GM21526 (cell line): ENCODE measurements at regions not wholly inside any gene's neighbourhood (a gene's known extent, or its start where the extent isn't known, plus 50 kb on each side); places are given as distances from the start of the nearest gene placed in this dataset.
"Not testable (repeated sequence)": the region's sequence is repeated elsewhere in the genome, so short reads cannot be mapped to it uniquely, and the experiment has no call there.

Experiments
- ATAC-seq: cut with Tn5 transposase; IDR thresholded peaks from one replicate; pipeline ENCODE4 v1.9.1; 2021; ENCODE audit warnings: moderate library complexity; ENCODE audit not compliant: unreplicated experiment, low FRiP score

DNA sequence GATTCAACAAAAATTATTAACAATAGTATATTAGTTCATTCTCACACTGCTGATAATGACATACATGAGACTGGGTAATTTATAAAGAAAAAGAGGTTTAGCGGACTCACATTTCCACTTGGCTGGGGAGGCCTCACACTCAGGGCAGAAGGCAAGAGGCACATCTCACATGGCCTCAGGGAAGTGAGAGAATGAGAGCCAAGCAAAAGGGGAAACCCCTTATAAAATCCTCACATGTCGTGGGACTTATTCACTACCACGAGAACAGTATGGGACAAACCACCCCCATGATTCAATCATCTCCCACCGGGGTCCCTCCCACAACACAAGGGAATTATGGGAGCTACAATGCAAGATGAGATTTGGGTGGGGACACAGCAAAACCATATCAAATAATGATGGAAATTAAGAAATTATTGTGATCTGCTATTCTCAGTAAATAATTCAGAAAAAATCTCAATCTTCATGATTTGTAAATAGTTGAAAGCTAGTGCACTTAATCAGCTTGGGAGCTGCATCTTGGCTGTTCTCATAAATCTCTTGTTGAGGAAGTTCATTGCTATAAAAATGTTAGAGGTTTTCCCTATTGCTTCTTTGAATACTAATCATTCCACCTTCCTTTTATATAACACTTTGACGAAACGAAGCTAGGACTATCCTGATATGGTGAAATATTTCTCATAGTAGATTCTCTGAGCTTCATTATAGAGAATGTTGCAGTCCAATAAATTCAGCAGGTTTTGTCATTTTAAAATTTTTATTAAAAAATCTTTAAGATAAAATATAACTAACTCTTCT lies 179.2 kb downstream of the SPDYE17 start:
- not testable (repeated sequence) for ATAC-seq

- ATAC-seq, result not testable (repeated sequence)
These were observed 179.8 kb downstream of the SPDYE17 start for GRCh38 chr7:76852362-76852761.

- ATAC-seq, result not testable (repeated sequence)
These were observed 180.5 kb downstream of the SPDYE17 start for GRCh38 chr7:76851617-76852016.

- ATAC-seq, result not testable (repeated sequence)
These were observed 182.1 kb downstream of the SPDYE17 start for GRCh38 chr7:76849887-76850563.

DNA sequence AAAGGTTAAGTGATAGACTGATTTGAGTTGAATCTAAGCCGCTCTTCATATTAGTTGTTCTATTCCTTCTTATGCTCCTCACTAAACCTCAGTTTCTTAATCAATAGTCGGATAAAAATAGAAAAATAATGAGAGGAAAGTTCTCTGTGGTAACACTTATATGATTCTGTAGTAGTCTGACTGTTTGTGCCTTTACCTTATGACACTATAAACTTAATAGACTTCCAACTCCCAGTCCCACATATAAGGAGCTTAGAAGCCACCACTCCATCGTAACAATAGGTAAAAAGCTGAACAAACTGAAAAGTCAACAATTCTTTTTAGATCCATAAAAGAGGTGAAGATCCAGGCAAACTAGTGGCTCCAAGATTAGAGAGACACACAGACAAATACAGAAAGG lies 192.3 kb downstream of the SPDYE17 start:
- ATAC-seq, result not testable (repeated sequence)

- ATAC-seq, result not testable (repeated sequence)
These were observed 192.9 kb downstream of the SPDYE17 start for GRCh38 chr7:76839214-76839613.

DNA sequence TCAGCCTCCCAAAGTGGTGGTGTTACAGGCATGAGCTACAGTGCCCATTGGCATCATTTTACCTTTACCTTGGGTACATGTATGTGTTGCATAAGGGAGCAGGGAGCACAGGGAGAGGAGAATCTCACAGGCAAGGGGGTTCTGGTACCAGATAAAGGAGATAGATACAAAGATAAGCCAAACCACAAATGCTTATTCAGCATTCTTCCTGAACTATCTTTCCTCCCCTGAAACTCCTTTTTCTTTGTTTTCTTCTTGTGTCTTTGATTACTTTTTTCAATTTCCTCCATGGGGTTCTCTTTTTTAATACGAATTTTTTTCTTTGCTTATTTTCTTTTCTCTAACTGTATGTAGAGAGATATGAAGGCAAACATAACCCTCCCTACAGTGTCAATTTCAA lies 193.8 kb downstream of the SPDYE17 start:
- ATAC-seq, result not testable (repeated sequence)

DNA sequence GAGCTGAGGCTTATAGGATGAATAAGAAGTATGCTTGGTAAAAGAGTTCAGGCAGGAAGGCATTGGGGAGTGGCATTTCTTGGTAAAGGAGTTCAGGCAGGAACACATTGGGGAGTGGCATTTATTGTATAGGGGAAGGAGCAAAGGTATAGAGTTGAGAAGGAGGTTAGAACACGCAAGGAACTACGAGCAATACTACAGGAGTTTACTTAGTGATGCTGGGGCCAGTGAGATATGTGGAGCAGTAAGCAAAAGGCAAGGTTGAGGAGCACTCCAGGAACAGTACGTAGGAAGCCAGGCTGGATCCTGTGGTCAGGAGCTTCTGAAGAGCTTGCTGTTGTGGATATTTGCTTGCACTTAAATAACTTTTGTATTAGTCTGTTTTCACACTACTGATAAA lies 202.2 kb upstream of the POMZP3 start:
- not testable (repeated sequence) for ATAC-seq

GRCh38 chr7:76826181-76826580 lies 199.1 kb upstream of the POMZP3 start:
- not testable (repeated sequence) for ATAC-seq

- ATAC-seq, result not testable (repeated sequence)
These were observed 182.8 kb upstream of the POMZP3 start for GRCh38 chr7:76809856-76810255.

DNA sequence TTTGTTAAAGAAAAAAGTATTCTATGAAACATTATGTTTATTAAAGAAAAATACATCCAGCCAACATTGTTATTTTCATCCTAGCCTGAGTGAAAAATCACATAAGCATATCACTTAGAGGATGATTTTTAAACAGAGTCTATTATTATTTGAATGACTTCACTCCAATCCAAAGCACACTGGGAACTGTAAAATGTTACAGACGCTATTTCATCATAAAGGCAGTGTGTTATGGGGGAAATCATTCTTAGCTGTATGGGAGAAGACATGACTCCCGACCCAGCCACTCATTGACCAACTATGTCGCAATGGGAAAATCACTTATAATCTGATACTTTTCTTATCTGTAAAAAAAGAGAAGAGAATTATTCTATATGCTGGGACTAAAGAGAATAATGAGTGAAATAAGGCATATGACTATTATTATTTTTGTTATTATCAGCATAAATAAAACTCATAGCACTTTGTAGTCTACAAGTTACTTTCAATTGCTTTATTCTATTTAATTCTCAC lies 180.6 kb upstream of the POMZP3 start:
- ATAC-seq, result not testable (repeated sequence)

GRCh38 chr7:76806460-76806859 lies 179.4 kb upstream of the POMZP3 start:
- not testable (repeated sequence) for ATAC-seq

GRCh38 chr7:76806010-76806409 lies 178.9 kb upstream of the POMZP3 start:
- not testable (repeated sequence) for ATAC-seq

DNA sequence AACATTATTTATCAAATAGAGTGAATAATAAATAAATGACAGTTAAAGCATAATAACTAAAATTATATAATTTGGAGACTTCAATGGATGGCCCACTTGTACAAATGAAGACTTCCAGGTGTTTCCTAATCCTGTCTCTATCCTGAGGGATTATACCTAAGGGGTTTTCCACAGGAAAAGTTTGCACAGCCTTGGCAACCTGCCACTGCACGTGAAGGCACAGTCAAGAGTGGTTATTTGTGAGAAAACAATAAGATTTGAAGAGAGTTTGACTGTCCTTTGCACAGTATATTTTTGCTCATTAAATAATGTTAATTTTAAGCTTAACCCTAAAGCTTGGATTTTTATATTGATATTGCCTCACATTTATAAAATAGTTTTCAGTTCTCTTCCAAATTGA lies 178.2 kb upstream of the POMZP3 start:
- not testable (repeated sequence) for ATAC-seq

DNA sequence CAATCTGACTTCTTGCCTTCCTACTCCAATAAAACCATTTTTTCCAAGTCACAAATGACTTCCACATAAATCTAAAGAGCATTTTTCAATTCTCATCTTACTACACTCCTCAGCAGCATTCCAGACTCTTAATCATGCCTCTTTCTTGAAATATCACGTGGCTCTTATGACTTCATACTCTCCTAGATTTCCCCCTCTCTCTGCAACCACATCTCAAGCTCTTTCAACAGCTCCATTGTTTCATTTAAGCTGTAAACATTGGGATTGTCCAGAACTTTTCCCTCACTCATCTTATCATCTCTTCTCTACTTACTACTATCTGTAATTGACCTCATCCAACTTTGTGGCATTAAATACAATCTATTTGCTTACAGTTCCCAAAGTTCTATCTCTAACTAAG lies 170.6 kb upstream of the POMZP3 start:
- ATAC-seq, result not testable (repeated sequence)

DNA sequence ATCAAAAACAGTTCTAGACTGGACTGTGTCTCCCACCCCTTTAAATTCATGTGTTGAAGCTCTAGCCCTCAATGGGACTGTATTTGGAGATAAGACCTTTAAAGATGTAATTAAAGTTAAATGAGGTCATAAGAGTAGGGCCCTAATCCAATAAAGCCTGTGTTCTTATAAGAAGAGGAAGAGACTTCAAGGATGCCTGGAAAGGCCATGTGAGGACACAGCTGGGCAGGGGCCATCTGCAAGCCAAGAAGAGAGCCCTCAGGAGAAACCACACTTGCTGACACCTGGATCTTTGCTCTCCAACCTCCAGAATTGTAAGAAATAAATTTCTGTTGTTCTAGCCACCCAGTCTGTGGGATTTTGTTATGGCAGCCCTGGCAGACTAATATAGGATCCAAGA lies 153.6 kb upstream of the POMZP3 start:
- ATAC-seq, result not testable (repeated sequence)

GRCh38 chr7:76774279-76774678 lies 147.2 kb upstream of the POMZP3 start:
- ATAC-seq, result not testable (repeated sequence)

GRCh38 chr7:76771980-76772379 lies 144.9 kb upstream of the POMZP3 start:
- ATAC-seq, result not testable (repeated sequence)

GRCh38 chr7:76763977-76764376 lies 136.9 kb upstream of the POMZP3 start:
- not testable (repeated sequence) for ATAC-seq

DNA sequence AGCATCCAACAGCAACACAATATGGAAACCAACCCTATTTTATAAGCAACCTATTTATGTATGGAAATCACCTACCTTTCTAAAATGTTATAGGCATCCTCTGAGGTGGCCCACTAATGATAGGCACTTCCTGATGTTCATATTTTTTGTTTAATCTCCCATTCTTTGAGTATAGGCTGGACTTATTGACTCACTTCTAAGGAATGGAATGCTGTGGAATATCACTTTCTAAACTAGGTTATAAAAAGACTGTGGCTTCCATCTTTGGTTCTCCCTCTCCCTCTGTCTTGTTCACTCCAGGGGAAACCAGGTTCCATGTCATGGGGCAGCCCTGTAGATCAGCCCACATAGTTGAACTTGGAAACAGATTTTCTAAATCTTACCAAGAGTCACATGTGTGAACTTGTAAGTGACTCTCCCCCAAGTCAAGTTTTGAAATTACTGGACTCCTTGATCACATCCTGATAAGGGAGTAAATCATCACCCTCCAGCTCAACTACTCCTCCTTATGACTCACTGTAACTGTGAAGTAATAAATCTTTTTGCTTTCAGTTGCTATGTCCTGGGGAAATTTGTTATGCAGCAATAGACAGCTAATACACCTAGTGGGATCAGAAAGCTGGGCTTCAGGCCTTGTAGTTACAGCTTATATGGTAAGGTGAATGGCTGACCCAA lies 133.6 kb upstream of the POMZP3 start:
- ATAC-seq, result not testable (repeated sequence)

DNA sequence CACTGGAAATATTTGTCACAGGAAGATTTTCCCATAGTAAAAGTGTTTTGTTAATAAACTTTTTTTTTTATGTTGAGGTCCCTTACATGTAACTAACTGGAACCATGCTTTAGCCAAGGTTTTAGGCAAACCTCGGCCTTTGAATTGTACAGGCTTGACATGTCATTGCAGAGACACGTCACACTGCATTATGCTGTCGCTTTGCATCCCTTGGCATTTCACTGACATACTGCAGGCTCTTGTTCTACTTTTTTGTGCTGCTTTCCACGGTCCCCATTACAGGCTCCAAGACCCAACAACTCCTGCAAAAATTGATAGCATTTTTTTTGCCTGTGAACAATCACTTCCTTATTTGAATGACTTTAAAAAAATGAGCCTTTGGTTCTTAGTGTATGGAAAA lies 112.5 kb upstream of the POMZP3 start:
- ATAC-seq, result not testable (repeated sequence)
